ENCODE measurements at regions not wholly inside any gene's neighbourhood (a gene's known extent, or its start where the extent isn't known, plus 50 kb on each side); places are given as distances from the start of the nearest gene placed in this dataset.

DNA sequence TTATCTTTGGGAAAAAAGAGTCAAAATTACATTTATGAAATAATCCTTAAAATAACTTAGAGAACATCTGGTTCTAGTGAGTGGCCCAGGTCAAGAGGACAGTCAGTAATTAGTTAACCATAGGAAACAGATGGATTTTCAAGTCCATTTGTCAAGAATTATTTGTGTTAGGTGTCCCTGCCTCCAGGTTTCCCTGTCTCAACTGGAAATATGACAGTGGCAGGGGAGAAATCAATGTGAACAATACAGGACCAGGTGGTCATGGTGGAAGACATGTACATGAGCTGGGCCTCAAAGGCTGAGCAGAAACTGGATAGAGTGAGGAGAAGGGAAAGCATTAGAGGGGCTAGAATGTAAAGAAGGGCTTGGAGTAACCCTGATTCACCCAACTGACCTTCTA, 372.6 kb downstream of the VPS13C start:
- Histone ChIP-seq H3K4ac (ENCODE audit: low read depth, low read length) (no peak overlapping the region), H3K14ac (replicated peaks; ENCODE audit: low read depth, low read length) (no peak overlapping the region), H4K91ac (ENCODE audit: insufficient read depth, low read depth, low read length) (no peak overlapping the region), H3K9ac (ENCODE audit: low read depth, low read length) (no peak overlapping the region), H2BK20ac (ENCODE audit: low read depth, low read length) (no peak overlapping the region), H3K27me3 (ENCODE audit: control insufficient read depth, insufficient read depth, low read length) (no peaks in the 10 kb centered on the region), H3K27ac (ENCODE audit: insufficient read depth, low read length) (no peak overlapping the region), H3K4me1 (ENCODE audit: control insufficient read depth, insufficient read depth, low read length) (no peaks in the 10 kb centered on the region), H2AK9ac (replicated peaks; ENCODE audit: low read depth, low read length, poor library complexity) (no peak overlapping the region), H2AFZ (replicated peaks; ENCODE audit: low read length, poor library complexity) (no peak overlapping the region), H4K8ac (ENCODE audit: low read depth in 2 of 2, low read length in 2 of 2) (no peak overlapping the region), H3K36me3 (ENCODE audit: control insufficient read depth, insufficient read depth, low read length) (no peaks in the 10 kb centered on the region), H3K9me1 (ENCODE audit: insufficient read depth, low read length) (no peaks in the 10 kb centered on the region), H2AK5ac (ENCODE audit: low read depth, low read length) (no peak overlapping the region), H2BK120ac (ENCODE audit: low read depth, low read length) (no peak overlapping the region), H3K9me3 (ENCODE audit: control insufficient read depth, insufficient read depth, low read length) (no peaks in the 10 kb centered on the region), H3K23ac (ENCODE audit: low read depth, low read length) (no peak overlapping the region), H2BK5ac (ENCODE audit: low read depth, low read length, poor library complexity, severe bottlenecking) (no peak overlapping the region), H2BK15ac (ENCODE audit: low read depth, low read length) (no peak overlapping the region), H4K20me1 (ENCODE audit: insufficient read depth, low read length) (no peaks in the 10 kb centered on the region), H3K56ac (ENCODE audit: extremely low read depth, insufficient read depth, low read length) (no peak overlapping the region), H4K5ac (ENCODE audit: low read depth, low read length) (no peak overlapping the region), H3K79me1 (ENCODE audit: low read depth in 1 of 2, low read length in 2 of 2) (no peaks in the 10 kb centered on the region), H3K4me2 (ENCODE audit: low read depth, low read length) (no peak overlapping the region), H3K18ac (ENCODE audit: low read depth, low read length) (no peak overlapping the region), H3K4me3 (ENCODE audit: insufficient read depth, low read depth, low read length) (no peak overlapping the region)
- no TSS peak for BruUV-seq (replicated peaks)
- dilution Hi-C loops (cut with HindIII; ENCODE audit: low sequenced_read_pairs, unreplicated experiment) = no loop called here
- DNase-seq (no peak), ATAC-seq (ENCODE audit: low read depth) (no peak)
- in situ Hi-C loops (cut with MboI; ENCODE audit: low sequenced_read_pairs) = no loop called here
- intact Hi-C loops (cut with micrococcal nuclease) = no loop called here
- CTCF ChIA-PET = no interaction called here
- TF ChIP-seq CHD1 (IDR thresholded peaks at IDR 0.05; ENCODE audit: low read depth, low read length) (no peak), RAD21 (IDR thresholded peaks at IDR 0.05; ENCODE audit: low read length) (no peak), BHLHE40 (IDR thresholded peaks at IDR 0.05; ENCODE audit: low read depth, low read length) (no peak), CTCF (conservative IDR thresholded peaks at IDR 0.05; ENCODE audit: low read depth, low read length) (no peak), CEBPB (IDR thresholded peaks at IDR 0.05; ENCODE audit: low read depth, low read length) (no peak)
- POLR2A ChIA-PET (ENCODE audit: unreplicated experiment) = no interaction called here
